A673 (cell line): ENCODE measurements at regions not wholly inside any gene's neighbourhood (a gene's known extent, or its start where the extent isn't known, plus 50 kb on each side); places are given as distances from the start of the nearest gene placed in this dataset.
"Not testable (repeated sequence)": the region's sequence is repeated elsewhere in the genome, so short reads cannot be mapped to it uniquely, and the experiment has no call there.

Experiments
- BruUV-seq: library from RNA; stranded (reverse); fragments of 400-500 nt; replicated peaks from 2 replicates; lab custom pipeline; 2021; lab: Mats Ljungman, UMichigan
- CTCF ChIA-PET: fragments of 300-600 bp; sonication (Branson Sonifier 250); formaldehyde crosslinking; loops from one replicate; lab custom pipeline; 2022; ENCODE audit warnings: antibody characterized with exemption; lab: Charles Lee
- POLR2A ChIA-PET: fragments of 300-600 bp; sonication (Branson Sonifier 250); formaldehyde crosslinking; loops from one replicate; lab custom pipeline; 2022; ENCODE audit warnings: antibody characterized with exemption; ENCODE audit not compliant: low non-redundant PET; lab: Charles Lee
- DNase-seq: peaks from one replicate; pipeline ENCODE4 v3.0.0-alpha.2; 2015; ENCODE audit warnings: low spot score
- H3K27ac ChIP-seq: fragments of 200-600 bp; sonication (generic); 2 replicates; pipeline ENCODE4 v1.5.1; 2016; ENCODE audit warnings: mixed run types, low read depth, mild to moderate bottlenecking, mixed read lengths, antibody characterized with exemption, low read length; ENCODE audit not compliant: poor library complexity, severe bottlenecking
- H3K27me3 ChIP-seq: fragments of 200-600 bp; sonication (generic); replicated peaks from 2 replicates; pipeline ENCODE4 v1.6.1; 2017; ENCODE audit warnings: mixed run types, low read depth, mild to moderate bottlenecking, mixed read lengths, antibody characterized with exemption, low read length; ENCODE audit not compliant: insufficient read depth, poor library complexity
- H3K36me3 ChIP-seq: fragments of 200-600 bp; sonication (generic); 2 replicates; pipeline ENCODE4 v1.6.1; 2016; ENCODE audit warnings: mixed run types, mild to moderate bottlenecking, mixed read lengths, antibody characterized with exemption, low read length; ENCODE audit not compliant: insufficient read depth, poor library complexity, severe bottlenecking
- H3K4me1 ChIP-seq: fragments of 200-600 bp; sonication (generic); 2 replicates; pipeline ENCODE4 v1.6.1; 2017; ENCODE audit warnings: mixed run types, mild to moderate bottlenecking, mixed read lengths, antibody characterized with exemption, low read length; ENCODE audit not compliant: insufficient read depth, poor library complexity, severe bottlenecking
- H3K4me3 ChIP-seq: fragments of 200-600 bp; sonication (generic); 2 replicates; pipeline ENCODE4 v1.5.1; 2016; ENCODE audit warnings: low read depth, mixed run types, mild to moderate bottlenecking, mixed read lengths, low read length; ENCODE audit not compliant: poor library complexity, severe bottlenecking
- H3K9me3 ChIP-seq: fragments of 200-600 bp; sonication (generic); 2 replicates; pipeline ENCODE4 v1.6.1; 2016; ENCODE audit warnings: mixed run types, low read depth, mild to moderate bottlenecking, mixed read lengths, antibody characterized with exemption, low read length; ENCODE audit not compliant: poor library complexity, severe bottlenecking
- intact Hi-C: fragments of 100-400 bp; cut with micrococcal nuclease; formaldehyde crosslinking; loops from one replicate; pipeline ENCODE4 v1.10.0; 2022; ENCODE audit not compliant: unreplicated experiment

DNA sequence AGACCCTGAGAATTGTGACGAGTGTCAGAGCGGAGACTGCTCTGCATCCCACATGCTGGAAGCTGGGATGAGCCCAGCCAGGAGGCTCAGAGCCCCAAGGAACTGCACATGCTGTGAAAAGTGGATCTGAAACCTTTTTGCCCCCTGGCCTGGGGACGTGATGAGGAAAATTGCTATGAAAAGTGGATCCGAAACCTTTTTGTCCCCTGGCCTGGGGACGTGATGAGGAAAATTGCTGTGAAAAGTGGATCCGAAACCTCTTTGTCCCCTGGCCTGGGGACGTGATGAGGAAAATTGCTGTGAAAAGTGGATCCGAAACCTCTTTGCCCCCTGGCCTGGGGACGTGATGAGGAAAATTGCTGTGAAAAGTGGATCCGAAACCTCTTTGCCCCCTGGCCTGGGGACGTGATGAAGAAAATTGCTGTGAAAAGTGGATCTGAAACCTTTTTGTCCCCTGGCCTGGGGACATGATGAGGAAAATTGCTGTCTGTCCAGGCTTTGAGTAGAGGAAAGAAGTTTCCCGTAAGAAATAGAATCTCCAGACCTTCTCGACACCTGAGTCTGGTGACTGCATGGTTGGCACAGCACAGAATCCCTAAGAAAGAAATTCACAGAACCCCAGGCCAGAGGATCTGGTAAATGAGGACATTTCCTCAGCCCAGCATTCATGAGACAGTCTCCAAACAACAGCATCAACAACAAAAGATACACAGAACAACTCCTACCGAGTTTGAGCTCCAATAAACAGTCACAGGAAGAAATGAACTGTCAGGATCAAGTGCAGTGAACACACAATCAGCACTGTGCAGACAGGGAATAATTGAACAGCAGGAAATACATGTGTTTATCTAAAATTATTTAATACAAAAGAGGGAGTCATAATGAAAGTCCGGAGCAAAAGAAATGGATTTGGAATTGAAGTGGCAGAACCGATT lies 188.8 kb downstream of the LAT start:
- H3K36me3 ChIP-seq, POLR2A ChIA-PET, H3K4me1 ChIP-seq, H3K27ac ChIP-seq, intact Hi-C loops, BruUV-seq, H3K27me3 ChIP-seq, DNase-seq, H3K4me3 ChIP-seq, H3K9me3 ChIP-seq, CTCF ChIA-PET: not testable (repeated sequence)

DNA sequence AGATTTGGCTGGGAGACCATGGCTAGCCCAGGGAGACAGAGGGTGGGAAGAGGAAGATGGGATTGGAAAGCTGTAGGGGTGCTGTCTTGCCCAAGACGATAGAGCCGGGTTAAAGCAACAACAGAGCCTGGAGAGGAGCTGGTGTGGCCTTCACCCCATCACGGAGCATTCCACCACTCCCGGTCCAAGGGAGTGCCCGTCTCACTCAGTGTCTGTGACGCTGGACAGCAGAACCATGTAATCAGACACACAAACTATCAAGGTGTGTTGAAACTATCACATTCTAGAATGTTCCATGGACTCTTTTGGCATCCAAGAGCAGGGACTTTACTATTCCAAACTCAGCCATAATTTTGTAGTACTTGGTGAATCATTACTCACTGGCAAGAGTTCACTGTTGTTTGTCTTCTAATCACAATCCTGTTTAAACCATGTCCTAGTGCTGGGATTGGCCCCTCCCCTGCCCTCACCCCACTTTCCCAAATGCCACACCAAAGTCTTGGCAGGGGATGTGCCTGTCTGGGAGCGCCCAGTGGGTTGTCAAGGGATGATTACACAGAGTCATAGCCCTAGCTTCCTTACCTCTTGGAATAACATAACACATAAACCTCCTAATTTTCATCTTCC lies 187.4 kb downstream of the LAT start:
- H3K4me3 ChIP-seq, DNase-seq, POLR2A ChIA-PET, BruUV-seq, H3K9me3 ChIP-seq, H3K27ac ChIP-seq, H3K36me3 ChIP-seq, intact Hi-C loops, H3K27me3 ChIP-seq, CTCF ChIA-PET, H3K4me1 ChIP-seq: not testable (repeated sequence)

DNA sequence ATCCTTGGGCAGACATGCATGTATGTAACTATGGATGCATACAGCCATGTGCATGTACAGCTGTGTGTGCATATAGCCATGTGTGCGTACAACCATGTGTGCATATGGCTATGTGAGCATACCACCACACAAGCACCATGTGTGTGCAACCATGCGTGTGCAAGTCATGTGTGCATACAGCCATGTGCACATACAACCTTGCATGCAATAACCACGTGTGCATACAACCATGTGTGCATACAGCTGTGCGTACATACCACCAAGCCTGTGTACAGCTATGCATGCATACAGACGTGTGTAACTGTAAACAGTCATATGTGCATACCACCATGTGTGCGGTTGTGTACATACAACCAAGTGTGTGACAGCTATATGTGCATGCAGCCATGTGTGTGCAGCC lies 186.4 kb downstream of the LAT start:
- H3K36me3 ChIP-seq, POLR2A ChIA-PET, intact Hi-C loops, H3K4me3 ChIP-seq, DNase-seq, H3K27ac ChIP-seq, H3K9me3 ChIP-seq, H3K4me1 ChIP-seq, BruUV-seq, H3K27me3 ChIP-seq, CTCF ChIA-PET: not testable (repeated sequence)

DNA sequence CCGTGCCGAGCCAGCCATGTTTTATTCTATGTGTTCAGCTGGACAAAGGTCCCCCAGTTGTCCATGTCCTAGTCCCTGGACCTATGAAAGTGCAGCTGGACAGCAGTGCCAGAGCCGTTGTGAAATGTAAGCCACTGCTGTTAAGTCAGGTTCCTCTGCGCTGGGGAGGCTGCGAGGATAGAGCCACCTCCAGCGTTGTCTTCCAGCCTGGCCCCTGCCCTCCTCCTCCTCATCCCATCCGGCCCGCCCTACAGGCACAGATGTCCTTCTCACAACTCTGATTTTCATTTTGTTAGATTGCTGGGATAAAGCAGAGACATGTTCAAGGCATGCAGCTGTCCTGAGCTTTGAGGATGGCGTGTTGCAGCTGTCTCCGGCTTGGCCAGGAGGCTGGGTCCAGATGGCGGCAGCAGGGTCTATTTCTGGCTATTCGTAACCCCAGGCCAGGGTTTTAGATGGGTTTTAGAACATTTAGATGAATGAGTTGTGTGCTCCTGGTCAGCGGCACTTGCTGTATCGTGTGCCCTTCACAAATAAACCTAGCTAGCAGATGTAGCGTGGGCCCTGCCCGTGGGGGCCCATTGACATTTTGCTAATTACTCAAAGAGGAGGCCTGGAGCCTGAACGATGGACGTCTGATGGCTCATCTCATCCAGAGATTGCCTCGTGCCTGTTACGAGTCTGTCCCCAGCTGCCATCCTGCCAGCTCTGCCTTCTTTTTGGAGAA lies 185.7 kb downstream of the LAT start:
- CTCF ChIA-PET, DNase-seq, H3K4me3 ChIP-seq, H3K27me3 ChIP-seq, H3K9me3 ChIP-seq, H3K4me1 ChIP-seq, intact Hi-C loops, POLR2A ChIA-PET, H3K27ac ChIP-seq, BruUV-seq, H3K36me3 ChIP-seq: not testable (repeated sequence)

DNA sequence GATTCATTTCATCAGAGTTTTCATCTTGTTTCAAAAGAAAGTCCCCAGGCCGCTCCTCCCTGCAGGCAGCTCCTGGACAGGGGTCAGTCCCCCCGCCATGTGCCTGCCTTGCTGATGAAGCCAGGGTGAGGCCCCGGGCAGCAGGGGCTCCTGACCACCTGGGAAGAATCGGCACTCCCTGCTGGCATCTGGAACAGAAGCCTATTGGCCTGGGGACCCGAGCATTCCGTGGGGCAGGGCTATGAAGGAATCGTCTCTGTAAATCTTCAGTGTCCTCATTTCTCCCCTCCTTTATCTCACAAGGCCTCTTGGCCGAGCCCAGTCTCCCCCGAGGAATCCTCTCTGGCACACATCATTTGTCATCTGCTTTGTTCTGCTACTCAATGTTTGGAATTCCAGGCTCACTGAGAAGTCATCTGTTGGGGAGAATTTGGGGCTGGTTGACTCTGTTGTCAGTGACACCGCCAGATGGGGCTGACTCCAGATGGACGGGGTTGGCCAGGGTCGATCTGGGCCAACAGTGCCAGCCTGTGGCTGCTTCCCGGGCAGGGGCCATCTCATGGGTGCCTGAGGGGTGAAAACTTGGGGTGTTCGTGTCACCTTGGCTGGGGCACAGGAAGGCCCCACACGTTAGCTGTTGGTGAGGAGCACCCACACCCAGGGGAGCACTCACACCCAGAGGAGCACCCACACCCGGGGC lies 184.6 kb downstream of the LAT start:
- H3K9me3 ChIP-seq, H3K27me3 ChIP-seq, BruUV-seq, intact Hi-C loops, H3K4me3 ChIP-seq, H3K27ac ChIP-seq, POLR2A ChIA-PET, H3K36me3 ChIP-seq, CTCF ChIA-PET, H3K4me1 ChIP-seq, DNase-seq: not testable (repeated sequence)

DNA sequence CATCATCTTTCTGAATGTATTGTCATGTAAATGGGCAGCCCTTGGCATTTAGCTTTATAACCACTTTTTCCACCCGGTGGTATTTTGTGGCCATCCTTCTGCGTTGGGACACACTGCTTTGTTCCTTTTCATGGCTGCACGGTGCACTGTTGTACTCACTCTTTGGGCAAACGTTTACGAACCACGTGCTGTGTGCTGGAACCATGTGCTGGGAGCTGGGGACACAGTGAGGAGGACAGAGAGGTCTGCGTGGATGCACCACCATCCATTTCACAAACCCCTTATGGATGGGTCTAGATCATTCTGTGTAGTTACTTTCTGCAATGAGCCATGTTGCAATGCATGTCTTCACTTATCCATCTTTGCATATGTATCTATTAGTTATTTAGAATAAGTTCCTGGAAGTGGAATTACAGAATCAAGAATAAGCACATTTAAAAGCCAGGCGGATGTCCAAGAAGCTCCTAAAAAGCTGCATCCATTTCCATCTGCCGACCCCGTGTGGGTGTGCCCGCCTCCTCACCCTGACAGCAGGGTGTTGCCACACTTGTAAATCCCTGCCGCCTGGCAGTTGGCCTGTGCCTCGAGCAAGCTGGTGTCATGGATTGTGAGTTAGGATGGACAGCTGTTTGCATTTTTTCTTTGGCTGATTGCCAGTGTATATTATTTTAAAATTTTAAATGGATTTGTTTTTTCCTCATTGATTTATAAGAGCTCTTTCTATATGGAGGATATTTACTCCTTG lies 183.8 kb downstream of the LAT start:
- CTCF ChIA-PET, BruUV-seq, H3K27me3 ChIP-seq, DNase-seq, H3K4me3 ChIP-seq, intact Hi-C loops, H3K27ac ChIP-seq, POLR2A ChIA-PET, H3K9me3 ChIP-seq, H3K36me3 ChIP-seq, H3K4me1 ChIP-seq: not testable (repeated sequence)
